ENCODE measurements at regions not wholly inside any gene's neighbourhood (a gene's known extent, or its start where the extent isn't known, plus 50 kb on each side); places are given as distances from the start of the nearest gene placed in this dataset.

DNA sequence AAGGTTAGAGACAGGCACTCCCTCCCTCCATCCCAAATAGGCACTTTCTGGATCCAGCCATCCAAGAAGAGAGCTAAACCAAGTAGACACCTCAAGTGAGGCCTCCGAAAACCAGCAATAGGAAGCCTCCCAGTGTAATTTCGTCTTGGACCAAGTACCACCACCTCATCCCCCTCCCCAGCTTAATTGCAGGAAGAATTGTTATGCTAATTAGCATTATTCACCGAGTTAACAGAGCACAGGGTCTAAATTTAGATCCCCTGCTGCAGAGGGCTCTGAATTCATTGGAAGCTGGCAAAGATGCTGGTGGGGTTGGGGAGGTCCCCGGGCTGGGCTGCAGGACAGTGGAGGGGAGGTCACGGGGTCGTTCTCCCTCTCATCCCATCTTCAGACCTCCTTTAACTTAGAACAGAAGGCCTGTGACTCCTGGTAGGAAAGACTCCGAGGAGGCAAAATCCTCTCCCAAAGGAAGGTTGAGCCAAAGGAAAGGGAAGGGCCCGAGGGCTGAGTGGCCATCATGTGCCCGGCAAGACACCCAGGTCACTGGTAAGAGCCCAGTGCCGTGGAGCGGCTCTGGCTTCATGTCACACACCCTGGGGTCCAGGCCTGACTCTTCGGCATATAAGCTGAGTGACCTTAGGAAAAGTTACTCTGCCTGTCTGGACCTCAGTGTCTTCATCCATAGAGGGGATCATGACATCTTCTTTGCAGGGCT, 209.2 kb upstream of the GRIK3 start:
- no peak for DNase-seq

DNA sequence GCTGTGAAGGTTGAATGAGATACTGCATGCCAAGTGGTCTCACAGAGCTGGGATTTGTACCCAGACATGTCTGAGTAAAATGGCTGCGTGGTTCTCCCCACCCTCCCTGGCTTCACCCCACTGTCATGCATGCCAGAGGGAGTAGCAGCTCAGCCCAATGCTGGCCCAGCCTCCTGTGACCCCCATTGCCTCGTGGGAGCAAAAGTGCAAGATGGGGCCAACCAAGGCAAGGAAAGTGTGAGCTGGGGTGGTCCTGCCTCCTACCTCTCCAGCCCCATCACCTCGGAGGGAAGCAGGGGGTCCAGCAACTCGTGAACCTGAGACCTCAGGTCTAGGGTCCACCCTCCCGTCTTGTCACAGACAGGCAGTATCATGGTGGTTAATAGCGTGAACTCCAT, 209.8 kb upstream of the GRIK3 start:
- DNase-seq = no peak

DNA sequence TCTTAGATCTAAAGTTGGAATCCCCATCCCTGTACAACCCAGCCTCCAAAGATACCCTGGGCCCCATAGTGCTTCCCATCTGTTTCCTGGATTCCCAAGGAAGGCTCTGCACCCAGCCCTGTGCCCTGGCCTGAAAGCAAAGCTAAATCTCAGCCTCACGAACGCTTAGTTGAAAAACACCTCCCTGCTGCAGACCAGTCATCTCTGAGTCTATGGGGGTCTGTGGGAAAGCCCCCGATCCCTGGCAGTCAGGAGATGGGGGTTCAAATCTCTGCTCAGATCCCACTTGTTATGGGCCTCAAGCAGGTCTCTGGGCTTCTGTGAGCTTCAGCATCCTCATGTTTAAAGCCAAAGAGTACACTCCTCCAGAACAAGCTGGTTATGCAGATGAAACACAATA, 210.5 kb upstream of the GRIK3 start:
- no peak for DNase-seq

DNA sequence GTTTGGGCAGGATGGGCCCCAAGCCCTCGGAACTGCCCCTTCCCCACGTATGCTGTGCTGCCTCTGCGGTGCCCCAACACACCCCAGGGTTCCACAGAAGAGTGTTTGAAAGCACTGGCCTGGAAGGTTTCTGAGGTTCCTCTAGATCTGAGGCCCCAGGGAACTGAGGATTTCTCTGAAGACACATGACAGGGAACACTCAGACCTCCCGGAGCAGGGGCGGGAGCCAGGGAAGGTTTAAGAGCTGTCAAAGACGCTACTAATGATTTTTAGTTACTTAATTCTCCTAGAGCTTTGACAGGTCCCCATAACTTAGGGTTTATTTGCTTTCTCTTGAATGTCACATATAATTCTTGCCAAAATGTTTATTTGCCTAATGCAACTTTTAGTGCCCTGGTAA, 212.3 kb upstream of the GRIK3 start:
- no peak for DNase-seq

DNA sequence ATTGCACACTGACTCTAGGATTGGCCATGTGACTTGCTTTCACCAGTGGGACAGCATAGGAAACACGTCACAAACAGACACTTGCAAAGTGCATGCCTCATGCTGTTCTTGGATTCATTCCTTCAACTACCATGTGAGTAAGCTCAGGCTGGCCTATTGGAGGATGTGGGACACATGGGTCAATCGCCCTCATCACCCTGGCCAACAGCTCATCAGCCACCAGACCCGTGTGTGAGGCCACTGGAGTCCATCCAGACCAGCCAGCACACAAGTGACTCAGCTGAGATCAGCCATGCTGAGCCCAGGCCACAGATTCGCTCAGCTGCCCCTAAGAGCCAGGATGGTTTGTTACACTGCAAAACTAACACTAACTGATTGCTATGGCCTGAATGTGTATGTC, 216.1 kb upstream of the GRIK3 start:
- DNase-seq = no peak

DNA sequence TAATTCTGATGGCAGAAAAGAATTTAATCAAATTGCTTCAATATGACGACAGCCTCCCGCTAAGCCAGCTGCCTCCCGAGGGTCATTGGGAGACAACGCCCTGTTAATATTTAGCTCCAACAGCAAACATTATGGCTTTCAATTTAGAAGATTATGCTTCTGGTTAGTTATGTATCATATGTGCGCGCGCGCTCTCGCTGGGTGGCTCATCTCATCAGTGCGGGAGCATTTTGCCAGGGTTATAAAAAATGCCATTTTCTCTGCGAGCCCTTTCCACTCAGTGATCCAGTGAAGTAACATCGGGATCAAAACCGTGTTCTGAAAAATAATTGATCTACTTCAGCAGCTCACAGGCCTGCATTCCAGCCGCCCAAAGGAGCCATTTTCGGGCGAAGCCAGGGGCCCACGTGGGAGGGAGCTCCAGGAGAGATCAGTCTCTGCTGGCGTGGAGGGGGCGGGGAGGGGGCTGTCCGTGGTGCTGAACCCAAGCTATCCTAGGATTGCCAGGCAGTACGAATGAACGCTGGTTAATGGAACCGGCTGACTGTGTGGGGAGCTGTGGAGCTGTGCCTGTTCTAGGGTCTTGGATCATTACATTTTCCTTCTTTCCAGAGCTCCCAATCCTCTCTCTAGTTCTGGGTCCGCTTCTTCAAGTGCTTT, 219.1 kb upstream of the ZC3H12A start:
- no peak for DNase-seq

DNA sequence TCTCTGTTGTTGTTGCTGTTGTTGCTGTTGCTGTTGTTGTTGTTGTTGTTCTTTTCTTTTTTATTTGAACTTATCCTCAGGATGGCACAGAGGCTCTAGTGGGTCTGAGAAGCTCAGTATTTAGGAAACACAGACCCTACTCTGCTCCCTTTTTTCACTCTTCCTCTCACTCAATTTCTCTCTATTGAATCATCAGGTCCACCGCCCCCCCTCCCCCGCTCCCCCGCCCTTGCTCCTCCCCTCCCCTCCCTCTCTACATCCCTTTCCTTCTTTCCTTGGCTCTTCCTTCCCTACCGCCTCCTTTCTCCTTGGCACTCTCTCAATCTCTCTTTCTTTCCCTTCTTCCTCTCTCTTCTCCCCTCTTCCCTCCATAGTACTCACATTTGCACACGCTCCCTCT, 218.5 kb upstream of the ZC3H12A start:
- no peak for DNase-seq

DNA sequence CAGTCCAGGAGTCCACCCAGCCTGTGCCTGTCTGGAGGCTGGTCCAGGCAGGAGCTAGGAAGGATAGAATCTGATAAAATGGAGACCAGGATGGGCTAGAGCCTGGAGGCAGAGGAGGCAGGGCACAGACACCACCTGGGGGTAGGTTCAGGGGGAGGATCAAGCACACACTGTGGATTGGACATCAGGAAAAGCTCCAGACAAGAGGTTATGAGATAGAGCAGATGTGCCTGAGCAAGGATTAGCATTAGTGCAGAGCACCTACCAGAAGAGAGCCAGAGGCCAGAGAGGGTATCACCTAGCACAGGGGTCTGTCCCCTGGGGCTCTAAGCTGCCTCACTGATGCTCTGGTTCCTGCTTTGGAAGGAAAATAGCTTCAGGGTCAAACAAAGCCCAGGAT, 216.7 kb upstream of the ZC3H12A start:
- DNase-seq = no peak

DNA sequence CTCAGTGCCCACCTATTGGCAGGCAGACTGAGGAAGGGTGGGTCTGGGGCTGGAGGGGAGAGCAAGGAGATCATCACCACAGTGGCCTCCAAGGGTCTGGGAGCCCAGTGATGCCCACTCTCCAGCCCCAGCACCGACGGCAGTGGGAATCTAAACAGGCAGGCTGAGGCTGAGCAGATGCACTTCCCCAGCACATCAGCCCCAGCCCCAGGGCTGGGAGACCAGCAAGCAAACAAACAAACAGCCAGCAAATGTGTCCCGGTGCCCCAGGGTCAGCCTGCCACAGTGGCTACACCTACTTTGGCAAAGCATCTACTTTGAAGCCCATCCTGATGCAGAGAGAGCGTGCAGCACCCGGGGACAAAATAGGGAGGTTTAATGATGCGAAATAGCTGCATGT, 216.3 kb upstream of the ZC3H12A start:
- DNase-seq = no peak

DNA sequence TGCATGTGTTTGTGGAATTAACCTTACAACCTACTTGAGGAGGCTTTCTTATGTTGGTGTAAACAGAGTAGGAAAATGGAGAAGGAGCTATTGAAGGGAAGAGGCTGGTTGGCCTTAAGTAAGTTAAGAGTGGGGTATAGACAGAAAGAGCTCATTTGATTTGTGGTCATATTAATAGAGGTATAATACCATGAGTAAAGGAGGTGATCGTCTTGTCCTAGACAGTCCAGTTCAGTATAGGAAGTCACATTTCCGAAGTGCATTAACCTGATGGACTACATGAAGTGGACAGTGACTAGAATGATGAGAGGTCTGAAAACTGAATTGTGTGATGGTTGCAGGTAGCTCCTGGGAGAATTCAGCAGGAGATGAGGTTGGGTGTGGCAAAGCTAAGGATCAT, 215.4 kb upstream of the ZC3H12A start:
- no peak for DNase-seq

DNA sequence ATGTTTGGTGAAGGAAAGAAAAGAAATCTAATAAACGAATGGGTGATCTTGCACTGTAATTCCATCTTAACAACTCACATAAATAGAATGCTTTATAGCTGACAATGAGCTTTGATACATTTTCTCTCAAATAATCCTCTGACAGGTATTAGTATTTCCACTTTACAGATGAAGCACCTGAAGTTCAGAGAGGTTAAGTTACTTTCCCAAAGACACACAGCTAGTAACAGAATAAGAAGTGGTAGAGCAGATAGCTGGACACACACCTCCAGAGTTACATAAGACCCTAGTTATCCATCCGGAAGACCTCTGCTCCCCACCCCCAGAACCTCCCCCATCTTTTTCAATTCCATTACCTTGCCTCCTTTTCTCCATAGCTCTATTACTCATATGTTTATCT, 213.3 kb upstream of the ZC3H12A start:
- DNase-seq = no peak

DNA sequence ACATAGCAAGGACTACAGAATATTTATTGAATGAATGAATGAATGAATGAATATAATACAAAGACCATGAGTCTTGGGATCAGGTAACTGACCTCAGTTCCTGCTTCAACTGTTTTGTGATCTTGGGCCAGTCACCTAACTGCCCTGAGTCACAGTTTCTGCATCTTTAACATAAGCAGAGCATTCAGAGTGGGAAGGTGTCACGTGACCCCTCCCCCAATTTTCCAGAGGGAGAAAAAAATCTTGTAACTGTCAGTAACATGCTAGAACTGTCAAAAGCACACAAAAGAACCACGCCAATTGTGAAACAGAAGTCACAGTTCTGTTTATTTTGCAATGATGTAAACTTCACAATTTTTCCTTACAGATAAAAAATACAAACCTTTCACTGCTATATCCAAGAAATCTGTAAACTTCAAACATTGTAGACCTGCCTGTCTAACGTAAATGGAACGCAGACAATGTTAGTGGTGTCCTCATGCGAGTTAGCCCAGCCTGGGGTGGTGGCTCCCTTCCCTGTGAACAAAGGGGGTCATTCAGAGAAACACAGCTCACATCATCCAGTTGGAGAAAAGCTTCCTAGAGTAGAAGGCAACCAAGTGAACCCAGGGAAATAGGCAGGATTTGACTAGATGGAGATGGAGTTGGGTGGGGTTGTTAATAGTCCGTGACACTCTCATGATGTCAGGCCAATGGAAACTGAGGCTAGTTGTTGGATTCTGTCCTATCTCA, 211.8 kb upstream of the ZC3H12A start:
- no peak for DNase-seq

DNA sequence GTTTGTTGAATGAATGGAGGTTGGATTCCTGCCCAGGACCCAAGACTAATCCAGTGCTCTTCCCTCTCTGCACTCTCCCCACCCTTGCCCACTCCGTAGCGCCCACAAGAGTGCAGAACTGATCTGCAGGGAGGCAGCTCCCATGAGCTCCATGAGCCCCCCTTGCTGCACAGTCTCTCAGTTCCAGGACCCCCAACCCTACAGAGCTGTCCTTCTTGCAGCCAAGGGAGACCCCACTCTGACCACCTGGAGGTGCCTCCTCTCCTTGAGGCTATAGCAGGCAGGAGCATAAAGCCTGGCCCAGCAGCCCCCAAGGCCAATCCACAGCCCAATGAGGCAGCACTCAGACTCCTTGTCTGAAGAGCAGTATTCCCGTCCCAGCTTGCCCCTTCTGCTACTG, 209.2 kb upstream of the ZC3H12A start:
- no peak for DNase-seq

DNA sequence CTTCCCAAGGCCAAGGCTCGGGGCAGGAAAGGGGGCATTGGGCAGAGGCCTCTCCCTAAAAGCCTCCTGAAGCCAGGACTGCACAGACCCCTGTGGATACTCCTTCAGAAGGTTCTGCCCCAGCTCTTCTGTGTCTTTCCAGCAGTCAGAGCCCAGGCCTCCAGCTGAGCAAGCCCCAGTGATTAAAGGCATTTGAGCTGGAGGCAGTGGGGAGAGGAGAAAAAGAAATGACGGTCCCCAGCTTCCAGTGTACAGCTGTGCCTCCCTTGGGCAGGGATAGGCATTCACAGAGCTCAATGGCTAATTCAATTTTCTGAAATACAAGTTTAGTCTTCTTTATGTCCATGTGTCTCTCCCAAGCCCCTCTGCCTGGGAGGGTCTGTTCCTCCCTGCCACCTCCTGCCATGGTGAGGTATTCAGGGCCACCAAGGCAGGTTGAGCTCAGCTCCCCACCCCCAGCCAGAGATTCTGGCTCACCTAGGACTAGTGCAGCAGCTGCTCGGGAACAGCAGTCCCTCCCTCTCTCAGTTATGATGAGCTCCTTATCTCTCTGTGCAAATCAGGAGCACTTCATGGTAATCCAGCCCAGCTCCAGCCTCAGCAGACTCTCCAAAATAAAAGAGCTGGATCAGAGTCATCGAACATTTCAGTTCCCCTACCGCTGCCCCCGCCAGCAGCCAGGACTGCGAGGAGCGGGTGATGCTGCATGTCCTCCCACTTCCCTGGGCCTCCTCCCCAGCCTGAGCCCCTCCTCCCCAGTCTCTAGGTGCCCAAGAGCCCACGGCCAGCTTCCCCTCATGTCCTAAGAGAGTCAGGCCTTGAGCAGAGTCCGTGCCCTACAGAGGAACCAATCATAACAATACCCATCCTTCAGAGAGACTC, 208.4 kb upstream of the ZC3H12A start:
- DNase-seq = no peak

DNA sequence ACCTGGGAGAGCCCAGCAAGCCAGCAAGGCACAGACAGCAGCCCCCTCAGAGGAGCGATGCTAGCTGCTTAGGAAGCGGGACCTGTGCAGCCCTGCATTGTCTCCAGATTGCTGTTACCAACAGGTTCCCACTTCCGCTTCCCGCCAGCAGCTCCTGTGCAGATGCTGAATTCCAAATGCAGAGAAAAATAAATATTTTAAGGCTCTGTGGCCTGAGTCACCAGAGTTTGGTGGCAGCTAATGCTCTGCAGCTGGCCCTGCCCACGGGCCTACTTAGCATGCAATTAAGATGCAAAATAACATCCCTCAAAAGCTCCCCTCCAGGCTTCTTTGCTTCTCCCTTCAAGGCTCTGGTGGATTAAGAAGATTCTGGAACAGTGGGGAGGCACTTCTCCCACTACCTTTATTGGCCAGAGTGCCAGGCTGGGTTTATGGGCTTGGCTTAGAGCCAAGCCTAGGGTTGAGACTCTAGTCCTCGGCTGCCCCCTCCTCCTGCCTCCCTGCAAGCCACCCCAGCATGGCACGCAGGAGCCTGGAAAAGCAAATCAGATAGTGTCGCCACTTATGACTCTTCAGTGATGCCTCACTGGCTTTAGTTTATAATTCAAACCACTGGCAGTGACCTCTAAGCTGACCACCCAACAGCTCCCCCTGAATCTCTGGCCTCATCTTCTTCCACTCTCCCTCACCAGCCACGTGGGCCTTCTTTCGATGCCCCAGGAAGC, 207.1 kb upstream of the ZC3H12A start:
- DNase-seq = no peak

DNA sequence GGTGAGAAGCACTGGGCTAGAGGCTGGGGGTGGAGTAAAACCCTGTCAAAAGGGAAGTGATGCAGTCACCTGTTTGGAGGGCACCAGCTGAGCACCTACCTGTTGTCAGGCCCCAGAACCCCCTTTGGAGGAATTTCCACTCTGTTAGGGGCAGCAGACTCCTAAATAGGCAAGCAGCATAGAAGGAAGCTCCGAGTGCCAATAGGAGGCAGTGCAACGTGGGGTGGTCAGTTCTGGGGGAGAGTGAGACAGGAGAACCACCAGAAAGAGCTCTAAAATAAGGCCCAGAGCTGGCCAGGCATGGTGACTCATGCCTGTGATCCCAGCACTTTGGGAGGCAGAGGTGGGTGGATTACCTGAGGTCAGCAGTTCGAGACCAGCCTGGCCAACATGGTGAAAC, 203.7 kb upstream of the ZC3H12A start:
- DNase-seq = no peak

DNA sequence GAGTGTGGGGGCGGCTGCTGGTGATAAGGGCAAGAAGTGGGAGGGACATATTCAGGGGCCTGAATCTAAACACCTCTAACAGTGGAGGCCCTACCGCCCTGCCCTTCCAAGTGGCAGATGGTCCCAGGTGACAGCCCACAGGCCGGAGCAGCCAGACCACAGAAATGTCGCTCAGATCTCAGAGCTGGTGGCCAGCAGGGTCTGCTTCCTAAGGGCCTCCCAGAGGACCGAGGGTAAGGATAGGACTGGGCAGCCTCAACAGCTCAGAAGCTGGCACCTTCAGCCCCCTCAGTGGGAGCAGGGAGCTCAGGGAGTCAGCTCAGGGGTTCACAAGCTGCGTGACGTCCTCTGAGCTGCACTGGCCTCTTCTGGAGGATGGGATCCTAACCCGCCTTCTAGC, 201.8 kb upstream of the ZC3H12A start:
- DNase-seq = no peak

DNA sequence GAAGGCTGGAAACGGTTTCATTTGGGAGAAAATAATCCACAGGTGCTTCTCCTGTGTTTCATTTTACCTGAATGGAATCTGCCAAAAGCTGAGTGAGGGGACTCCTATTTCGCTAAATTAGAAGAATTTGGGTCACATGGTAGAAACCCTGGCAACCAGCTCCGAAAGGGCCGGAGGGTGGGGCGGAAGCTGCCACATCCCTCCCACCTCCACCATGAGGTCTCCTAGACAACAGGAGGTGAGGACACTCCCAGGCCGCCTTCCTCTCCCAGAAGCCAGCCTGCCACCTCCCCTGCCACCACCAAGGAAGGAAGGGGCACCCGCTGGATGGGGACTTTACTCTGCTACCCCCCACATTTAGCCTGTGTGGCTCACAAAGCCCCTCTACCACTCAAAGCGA, 199.9 kb upstream of the ZC3H12A start:
- no peak for DNase-seq

DNA sequence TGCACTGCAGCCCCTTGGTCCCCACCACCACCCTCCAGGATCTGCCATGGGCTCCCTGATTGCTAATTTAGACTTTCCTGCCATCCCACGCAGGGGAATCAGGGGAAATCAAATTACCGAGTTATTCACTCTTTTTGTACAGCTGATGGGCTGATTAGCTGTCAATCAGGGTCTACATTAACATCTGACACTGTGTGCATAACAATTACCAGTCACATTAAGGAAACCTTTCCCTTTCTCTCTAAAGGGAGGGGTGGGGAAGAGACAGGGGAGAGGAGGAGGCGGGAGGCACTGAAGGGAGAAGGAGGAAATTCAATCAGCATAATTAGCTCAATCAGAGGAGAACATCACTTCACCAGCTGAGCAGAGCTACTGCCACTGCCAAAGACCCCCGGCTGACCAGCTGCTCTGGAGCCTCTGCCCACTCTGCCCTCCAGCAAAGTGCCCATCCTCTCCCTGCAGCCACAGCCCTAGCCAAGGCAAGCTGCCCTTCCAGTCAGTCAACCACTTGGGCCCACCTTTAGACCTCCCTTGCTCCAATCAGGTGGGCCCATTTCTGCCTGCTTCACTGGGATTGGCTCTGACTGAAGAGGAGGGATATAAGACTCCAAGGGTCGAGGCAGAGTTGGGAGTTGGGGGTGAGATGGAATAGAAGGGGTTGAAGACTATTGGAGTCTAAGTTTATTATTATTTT, 199.3 kb upstream of the ZC3H12A start:
- no peak for DNase-seq

DNA sequence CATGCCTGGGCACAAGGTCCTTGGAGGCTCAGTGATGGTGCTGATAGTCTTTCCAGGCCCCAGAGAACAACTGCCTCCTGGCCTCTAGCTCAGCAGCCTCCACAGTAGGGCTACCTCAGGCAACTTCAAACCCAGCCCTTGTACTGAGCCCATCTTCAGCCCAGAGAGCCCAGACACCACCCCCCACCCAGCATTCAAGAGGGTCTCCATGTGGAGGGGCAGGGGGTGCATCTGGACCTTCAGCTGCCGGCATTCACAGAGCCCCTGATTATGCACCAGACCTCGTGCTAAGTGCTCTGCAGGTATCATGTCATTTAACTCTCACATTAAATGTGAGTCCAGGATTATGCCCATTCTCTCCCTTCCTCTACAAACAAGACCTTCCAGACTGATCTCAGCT, 197.0 kb upstream of the ZC3H12A start:
- DNase-seq = no peak

DNA sequence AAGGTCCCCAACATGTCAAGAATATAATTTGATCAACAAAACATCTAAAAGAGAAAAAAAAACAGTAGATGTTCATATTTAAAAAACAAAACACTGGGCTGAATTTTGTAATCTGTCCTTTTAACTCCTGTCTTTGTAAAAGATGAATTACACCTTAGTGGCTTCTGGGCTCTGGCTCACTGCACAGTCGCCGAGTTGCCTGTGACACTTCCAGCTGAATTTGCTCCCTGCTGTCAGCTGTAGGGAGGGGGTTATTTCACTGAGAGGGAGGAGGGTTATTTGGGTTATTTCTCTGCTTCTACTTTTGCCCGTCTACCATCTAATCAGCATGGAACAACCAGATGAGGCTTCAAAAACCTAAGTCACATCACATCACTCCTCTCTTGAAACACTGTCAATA, 193.0 kb upstream of the ZC3H12A start:
- DNase-seq = no peak

DNA sequence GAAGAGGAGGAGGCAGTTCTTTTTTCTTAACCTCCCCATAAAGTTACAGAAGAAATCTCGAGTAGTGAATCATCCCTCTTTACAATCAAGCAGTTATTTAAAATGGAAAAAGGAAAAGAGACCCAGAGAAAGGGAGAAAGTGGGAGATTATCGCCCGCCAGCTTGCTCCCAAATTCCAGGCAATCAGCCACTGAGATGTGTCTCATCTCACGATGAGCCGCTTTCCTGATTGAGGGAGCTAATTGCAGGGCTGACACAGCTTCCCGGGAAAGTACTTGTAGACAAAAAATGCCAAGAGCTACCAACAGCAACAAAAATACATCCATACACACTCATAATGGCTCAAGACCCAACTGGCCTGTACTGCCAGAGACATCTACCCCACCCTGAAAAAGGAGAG, 191.6 kb upstream of the ZC3H12A start:
- DNase-seq = no peak
